HepG2 (cell line): ENCODE measurements at regions not wholly inside any gene's neighbourhood (a gene's known extent, or its start where the extent isn't known, plus 50 kb on each side); places are given as distances from the start of the nearest gene placed in this dataset.

Experiments
- BCL6 ChIP-seq: IDR thresholded peaks from 2 replicates; pipeline ENCODE4 v1.6.1; 2016; ENCODE audit warnings: missing genetic modification reagents, missing compliant biosample characterization
- GLMP ChIP-seq: sonication (generic); formaldehyde crosslinking; IDR thresholded peaks from 2 replicates; pipeline ENCODE4 v1.9.0; 2021; ENCODE audit warnings: missing genetic modification reagents, mild to moderate bottlenecking, borderline replicate concordance
- HDAC2 ChIP-seq: sonication (generic); formaldehyde crosslinking; IDR thresholded peaks from 2 replicates; pipeline ENCODE4 v1.4.0; 2020; ENCODE audit warnings: missing genetic modification reagents
- HNF1A ChIP-seq, 2 experiments: sonication (generic) in 1 of 2; formaldehyde crosslinking in 1 of 2; IDR thresholded peaks; 2 replicates each; pipeline versions ENCODE4 v1.4.0 to v1.6.1; 2016 to 2020; ENCODE audit warnings: borderline replicate concordance in 1 of 2, low read depth in 1 of 2, mild to moderate bottlenecking in 1 of 2, missing genetic modification reagents in 1 of 2
- JUND ChIP-seq: sonication (generic); formaldehyde crosslinking; IDR thresholded peaks from 2 replicates; pipeline ENCODE4 v1.8.0; 2022; ENCODE audit warnings: mild to moderate bottlenecking, missing genetic modification reagents
- KDM4B ChIP-seq: sonication (generic); formaldehyde crosslinking; IDR thresholded peaks from 2 replicates; pipeline ENCODE4 v1.4.0; 2020; ENCODE audit warnings: missing genetic modification reagents
- NCOA1 ChIP-seq: sonication (generic); formaldehyde crosslinking; IDR thresholded peaks from 2 replicates; pipeline ENCODE4 v1.9.0; 2021; ENCODE audit warnings: missing genetic modification reagents
- NCOA2 ChIP-seq: sonication (generic); formaldehyde crosslinking; IDR thresholded peaks from 2 replicates; pipeline ENCODE4 v1.8.0; 2022; ENCODE audit warnings: inconsistent platforms
- NCOR1 ChIP-seq: fragments of 200-600 bp; sonication (generic); IDR thresholded peaks from 2 replicates; pipeline ENCODE4 v1.7.0; 2017; ENCODE audit warnings: antibody characterized with exemption, low read length, borderline replicate concordance
- NFE2 ChIP-seq: sonication (generic); formaldehyde crosslinking; IDR thresholded peaks from 2 replicates; pipeline ENCODE4 v1.4.0; 2020; ENCODE audit warnings: missing genetic modification reagents
- PHF5A ChIP-seq: IDR thresholded peaks from one replicate; pipeline ENCODE4 v1.6.1; 2018; ENCODE audit warnings: low read depth, missing genetic modification reagents; ENCODE audit not compliant: unreplicated experiment
- SATB2 ChIP-seq: sonication (generic); formaldehyde crosslinking; IDR thresholded peaks from 2 replicates; pipeline ENCODE4 v1.5.0; 2020; ENCODE audit warnings: missing genetic modification reagents
- STAT6 ChIP-seq: sonication (generic); formaldehyde crosslinking; IDR thresholded peaks from 2 replicates; pipeline ENCODE4 v1.4.0; 2020; ENCODE audit warnings: missing genetic modification reagents, mild to moderate bottlenecking, borderline replicate concordance
- ZBTB26 ChIP-seq: IDR thresholded peaks from 2 replicates; pipeline ENCODE4 v1.6.1; 2016; ENCODE audit warnings: missing compliant biosample characterization, missing genetic modification reagents, borderline replicate concordance
- ZFAT ChIP-seq: sonication (generic); formaldehyde crosslinking; conservative IDR thresholded peaks from 2 replicates; pipeline ENCODE4 v1.8.1; 2023; ENCODE audit warnings: missing genetic modification reagents, inconsistent platforms
- ZNF550 ChIP-seq: sonication (generic); formaldehyde crosslinking; IDR thresholded peaks from 2 replicates; pipeline ENCODE4 v1.4.0; 2020; ENCODE audit warnings: mild to moderate bottlenecking, missing genetic modification reagents, borderline replicate concordance
- ZNF766 ChIP-seq: sonication (generic); formaldehyde crosslinking; IDR thresholded peaks from 2 replicates; pipeline ENCODE4 v1.5.0; 2020; ENCODE audit warnings: missing genetic modification reagents, borderline replicate concordance
- ZNF777 ChIP-seq: sonication (generic); formaldehyde crosslinking; IDR thresholded peaks from 2 replicates; pipeline ENCODE4 v1.4.0; 2020; ENCODE audit warnings: missing genetic modification reagents
- ZXDC ChIP-seq: sonication (generic); formaldehyde crosslinking; IDR thresholded peaks from 2 replicates; pipeline ENCODE4 v1.5.0; 2020; ENCODE audit warnings: mild to moderate bottlenecking, missing genetic modification reagents

GRCh38 chr1:214126697-214127146 is 138.9 kb downstream of the PROX1 start (continued):
- TF ChIP-seq ZBTB26 (CRISPR knock-in tag) (peak; percentile 73; the same call in 1 of the 2 replicates), ZXDC (CRISPR knock-in tag) (no peak), KDM4B (CRISPR knock-in tag) (no peak), ZNF550 (CRISPR knock-in tag) (no peak), STAT6 (no peak), PHF5A (no peak), NCOA1 (CRISPR knock-in tag) (no peak), NCOA2 (CRISPR knock-in tag) (peak; percentile 87), ZFAT (no peak), JUND (peak; percentile 76), ZNF766 (peak; percentile 65; the same call in 1 of the 2 replicates), GLMP (CRISPR knock-in tag) (no peak), NFE2 (CRISPR knock-in tag) (no peak), SATB2 (CRISPR knock-in tag) (no peak), HDAC2 (CRISPR knock-in tag) (peak; percentile 88), HNF1A (IDR thresholded peaks at IDR 0.05; ENCODE audit: low read depth) (no peak), HNF1A (CRISPR knock-in tag; IDR thresholded peaks at IDR 0.05; ENCODE audit: borderline replicate concordance) (peak; percentile 53; the same call in 1 of the 2 replicates), BCL6 (CRISPR knock-in tag) (peak; percentile 99), NCOR1 (peak; percentile 29; the same call in 1 of the 2 replicates), ZNF777 (no peak)
